HCT116 (cell line): ENCODE measurements at regions not wholly inside any gene's neighbourhood (a gene's known extent, or its start where the extent isn't known, plus 50 kb on each side); places are given as distances from the start of the nearest gene placed in this dataset.

Experiments
- ATAC-seq: fragments of 200-7000 bp; cut with Tn5 transposase; 2 replicates; pipeline ENCODE4 v1.9.1; 2020; ENCODE audit warnings: mild to moderate bottlenecking, moderate library complexity
- BruUV-seq: library from RNA; stranded (reverse); fragments of 400-500 nt; replicated peaks from 2 replicates; lab custom pipeline; 2021; lab: Mats Ljungman, UMichigan
- CTCF ChIA-PET: fragments of 300-600 bp; sonication (Branson Sonifier 250); formaldehyde crosslinking; loops from one replicate; lab custom pipeline; 2021; ENCODE audit warnings: antibody characterized with exemption; lab: Charles Lee
- POLR2A ChIA-PET: fragments of 300-600, 350-600 bp; sonication (Branson Sonifier 250); formaldehyde crosslinking; loops from one replicate; lab custom pipeline; 2021; ENCODE audit warnings: antibody characterized with exemption; lab: Charles Lee
- RAD21 ChIA-PET, 2 experiments: fragments of 300-600 bp; sonication (Branson Sonifier 250); formaldehyde crosslinking; loops; one replicate each; lab custom pipeline; 2023; ENCODE audit warnings: low total read pairs in 2 of 2; ENCODE audit not compliant: uncharacterized antibody in 2 of 2, unreplicated experiment in 2 of 2, low non-redundant PET in 1 of 2; lab: Charles Lee
- DNase-seq: peaks from one replicate; pipeline ENCODE4 v3.0.0-alpha.2; 2010; ENCODE audit warnings: low read depth, low spot score
- H2AFZ ChIP-seq: fragments of 200-600 bp; shearing (Covaris generic), sonication (generic); 2 replicates; pipeline ENCODE4 v1.6.1; 2017; ENCODE audit warnings: low read depth, mixed run types, mixed read lengths, antibody characterized with exemption, low read length; ENCODE audit not compliant: poor library complexity, severe bottlenecking
- H3K27ac ChIP-seq: 2 replicates; pipeline ENCODE4 v1.5.1; 2012; ENCODE audit warnings: low read depth, low read length
- H3K27me3 ChIP-seq: fragments of 200-600 bp; sonication (generic); 2 replicates; pipeline ENCODE4 v1.6.1; 2016; ENCODE audit warnings: mixed run types, low read length, mixed read lengths; ENCODE audit not compliant: insufficient read depth
- H3K36me3 ChIP-seq, 2 experiments: fragments of 200-500 bp in 1 of 2; fragments of 200-600 bp in 1 of 2; sonication (Bioruptor generic) in 1 of 2; sonication (generic) in 1 of 2; 2 replicates each; pipeline versions ENCODE4 v1.5.1 to v1.6.1; 2014 to 2016; ENCODE audit warnings: low read length in 2 of 2, inconsistent platforms in 1 of 2, mixed read lengths in 1 of 2, mixed run types in 1 of 2; ENCODE audit not compliant: insufficient read depth in 2 of 2, control insufficient read depth in 1 of 2
- H3K4me1 ChIP-seq, 2 experiments: fragments of 200-600 bp in 1 of 2; sonication (generic) in 1 of 2; 2 replicates each; pipeline versions ENCODE4 v1.5.1 to v1.6.1; 2012 to 2017; ENCODE audit warnings: low read length in 2 of 2, inconsistent platforms in 1 of 2, mild to moderate bottlenecking in 1 of 2, mixed read lengths in 1 of 2, mixed run types in 1 of 2, moderate library complexity in 1 of 2; ENCODE audit not compliant: insufficient read depth in 2 of 2, control insufficient read depth in 1 of 2
- H3K4me2 ChIP-seq: fragments of 200-600 bp; sonication (generic); 2 replicates; pipeline ENCODE4 v1.6.1; 2017; ENCODE audit warnings: mixed run types, low read length, mixed read lengths
- H3K4me3 ChIP-seq, 2 experiments: fragments of 200-600 bp in 1 of 2; sonication (generic) in 1 of 2; replicated peaks in 1 of 2; 2 replicates each; pipeline ENCODE4 v1.5.1; 2011 to 2016; ENCODE audit warnings: low read length in 2 of 2, control low read depth in 1 of 2, low read depth in 1 of 2, mild to moderate bottlenecking in 1 of 2, mixed read lengths in 1 of 2, mixed run types in 1 of 2
- H3K79me2 ChIP-seq: fragments of 200-600 bp; sonication (generic); 2 replicates; pipeline ENCODE4 v1.6.1; 2017; ENCODE audit warnings: mild to moderate bottlenecking, mixed run types, low read length, moderate library complexity, mixed read lengths; ENCODE audit not compliant: insufficient read depth
- H3K9ac ChIP-seq: fragments of 200-600 bp; sonication (generic); 2 replicates; pipeline ENCODE4 v1.6.1; 2016; ENCODE audit warnings: low read length, mixed read lengths
- H3K9me2 ChIP-seq: fragments of 200-600 bp; sonication (generic), shearing (Covaris generic); 2 replicates; pipeline ENCODE4 v1.6.1; 2017; ENCODE audit warnings: mixed run types, mild to moderate bottlenecking, moderate library complexity; ENCODE audit not compliant: insufficient read depth
- H3K9me3 ChIP-seq, 2 experiments: fragments of 200-500 bp in 1 of 2; fragments of 200-600 bp in 1 of 2; sonication (Bioruptor generic) in 1 of 2; sonication (generic) in 1 of 2; 2 replicates each; pipeline ENCODE4 v1.6.1; 2014 to 2017; ENCODE audit warnings: low read length in 2 of 2, mixed read lengths in 2 of 2, inconsistent platforms in 1 of 2, low read depth in 1 of 2, mild to moderate bottlenecking in 1 of 2, mixed run types in 1 of 2, moderate library complexity in 1 of 2; ENCODE audit not compliant: control insufficient read depth in 1 of 2, insufficient read depth in 1 of 2
- H4K20me1 ChIP-seq: fragments of 200-600 bp; sonication (generic), shearing (Covaris generic); 2 replicates; pipeline ENCODE4 v1.6.1; 2017; ENCODE audit warnings: mixed run types, mild to moderate bottlenecking, moderate library complexity; ENCODE audit not compliant: insufficient read depth
- CEBPB ChIP-seq: IDR thresholded peaks from 2 replicates; pipeline ENCODE4 v1.6.1; 2012; ENCODE audit warnings: low read depth
- EZH2 ChIP-seq: fragments of 200-600 bp; sonication (generic); IDR thresholded peaks from 2 replicates; pipeline ENCODE4 v1.6.1; 2017; ENCODE audit warnings: antibody characterized with exemption, mixed run types
- FOSL1 ChIP-seq: IDR thresholded peaks from 2 replicates; pipeline ENCODE4 v1.6.1; 2012; ENCODE audit warnings: low read depth
- JUND ChIP-seq: IDR thresholded peaks from 2 replicates; pipeline ENCODE4 v1.6.1; 2012
- SIN3A ChIP-seq: IDR thresholded peaks from 2 replicates; pipeline ENCODE4 v1.6.1; 2012; ENCODE audit warnings: low read depth
- YY1 ChIP-seq: IDR thresholded peaks from 2 replicates; pipeline ENCODE4 v1.6.1; 2011; ENCODE audit warnings: low read length, low read depth, moderate library complexity, mild to moderate bottlenecking; ENCODE audit not compliant: insufficient replicate concordance; ENCODE audit errors: extremely low read depth
- intact Hi-C: fragments of 100-400 bp; cut with micrococcal nuclease; formaldehyde crosslinking; loops from 2 replicates; pipeline ENCODE4 v1.10.0; 2022
- TF ChIP-seq, protein P1 (sequence below): IDR thresholded peaks from 2 replicates; pipeline ENCODE4 v1.6.1; 2011; ENCODE audit warnings: mild to moderate bottlenecking, low read length, moderate library complexity; ENCODE audit not compliant: insufficient replicate concordance; ENCODE audit errors: extremely low read depth
- TF ChIP-seq, protein P2 (sequence below): IDR thresholded peaks from 2 replicates; pipeline ENCODE4 v1.6.1; 2012
- TF ChIP-seq, protein P3 (sequence below): IDR thresholded peaks from 2 replicates; pipeline ENCODE4 v1.6.1; 2012

DNA sequence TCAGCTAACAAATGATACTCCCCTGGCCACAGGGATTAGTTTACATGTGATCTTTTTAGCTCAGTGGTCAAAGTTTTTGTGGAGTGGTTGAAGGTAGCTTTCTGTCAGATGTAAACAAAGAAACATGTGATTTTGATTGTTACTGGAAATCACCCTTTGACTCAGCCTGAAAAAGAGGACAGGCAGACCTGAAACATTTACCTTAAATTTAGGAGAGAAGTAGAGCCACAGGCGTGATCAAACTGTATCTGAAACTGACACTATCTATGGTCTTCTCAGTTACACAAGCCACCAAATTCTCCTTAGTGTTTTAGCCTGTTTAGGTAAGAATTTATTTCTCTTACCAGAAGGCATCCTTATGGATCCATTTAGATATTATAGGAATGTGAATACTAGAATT lies 136.7 kb downstream of the CBLL2 start:
- Histone ChIP-seq H3K4me1 (no peaks in the 10 kb centered on the region), H3K4me2 (no peak overlapping the region), H2AFZ (no peak overlapping the region), H3K79me2 (no peaks in the 10 kb centered on the region), H3K36me3 (no peaks in the 10 kb centered on the region), H3K4me3 (no peak overlapping the region), H3K27me3 (no peaks in the 10 kb centered on the region), H3K27ac (no peak overlapping the region), H3K9ac (no peak overlapping the region), H3K9me2 (no peaks in the 10 kb centered on the region), H4K20me1 (no peaks in the 10 kb centered on the region), H3K9me3 (no peaks in the 10 kb centered on the region)
- no peak for ATAC-seq
- TF ChIP-seq, protein P1, sequence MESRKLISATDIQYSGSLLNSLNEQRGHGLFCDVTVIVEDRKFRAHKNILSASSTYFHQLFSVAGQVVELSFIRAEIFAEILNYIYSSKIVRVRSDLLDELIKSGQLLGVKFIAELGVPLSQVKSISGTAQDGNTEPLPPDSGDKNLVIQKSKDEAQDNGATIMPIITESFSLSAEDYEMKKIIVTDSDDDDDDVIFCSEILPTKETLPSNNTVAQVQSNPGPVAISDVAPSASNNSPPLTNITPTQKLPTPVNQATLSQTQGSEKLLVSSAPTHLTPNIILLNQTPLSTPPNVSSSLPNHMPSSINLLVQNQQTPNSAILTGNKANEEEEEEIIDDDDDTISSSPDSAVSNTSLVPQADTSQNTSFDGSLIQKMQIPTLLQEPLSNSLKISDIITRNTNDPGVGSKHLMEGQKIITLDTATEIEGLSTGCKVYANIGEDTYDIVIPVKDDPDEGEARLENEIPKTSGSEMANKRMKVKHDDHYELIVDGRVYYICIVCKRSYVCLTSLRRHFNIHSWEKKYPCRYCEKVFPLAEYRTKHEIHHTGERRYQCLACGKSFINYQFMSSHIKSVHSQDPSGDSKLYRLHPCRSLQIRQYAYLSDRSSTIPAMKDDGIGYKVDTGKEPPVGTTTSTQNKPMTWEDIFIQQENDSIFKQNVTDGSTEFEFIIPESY: no peak
- TF ChIP-seq FOSL1 (no peak), CEBPB (no peak), JUND (no peak), EZH2 (no peak), SIN3A (no peak)
- no peak for DNase-seq
- ChIA-PET RAD21 (no interaction called here), POLR2A (no interaction called here), CTCF (no interaction called here)
- intact Hi-C loops: no loop called here
- BruUV-seq: no TSS peak

DNA sequence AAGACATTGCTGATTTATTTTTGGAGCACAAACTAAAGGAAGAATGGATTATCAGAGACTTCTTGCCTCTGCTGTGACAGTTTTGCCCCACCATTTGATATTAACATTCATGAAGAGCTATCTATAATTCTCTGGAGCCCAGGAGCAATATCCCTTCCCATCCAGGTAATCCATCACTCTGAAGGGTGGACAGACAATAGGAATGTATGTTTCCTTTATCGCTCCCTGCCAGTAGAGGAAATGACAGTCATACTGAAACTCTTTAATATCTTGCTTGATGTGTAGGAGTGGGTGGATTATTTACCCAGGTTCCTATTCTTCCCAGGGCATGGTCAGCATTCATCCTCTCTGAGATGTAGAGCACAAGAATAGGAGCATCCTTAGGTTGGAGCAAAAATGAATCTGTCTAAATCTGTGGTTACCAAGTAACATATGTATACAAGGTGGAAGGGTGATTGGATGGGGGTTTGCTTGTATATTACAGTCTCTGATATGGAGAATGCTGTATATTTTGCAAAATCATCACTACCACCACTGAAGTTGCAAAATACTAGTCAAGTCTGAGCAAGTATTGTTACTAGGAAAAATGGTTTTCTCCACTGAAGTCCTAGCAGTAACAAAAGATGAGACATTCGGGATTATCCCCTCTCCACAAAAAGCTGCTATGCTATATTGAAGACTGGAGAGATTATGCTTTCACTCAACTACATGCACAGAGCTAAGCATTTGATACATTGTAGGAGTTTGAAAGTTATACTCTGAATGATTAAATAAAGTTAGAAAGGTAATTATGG lies 151.6 kb downstream of the CBLL2 start:
- BruUV-seq: no TSS peak
- Histone ChIP-seq H3K9me3 (no peaks in the 10 kb centered on the region), H3K27ac (no peak overlapping the region)
- TF ChIP-seq, protein P2, sequence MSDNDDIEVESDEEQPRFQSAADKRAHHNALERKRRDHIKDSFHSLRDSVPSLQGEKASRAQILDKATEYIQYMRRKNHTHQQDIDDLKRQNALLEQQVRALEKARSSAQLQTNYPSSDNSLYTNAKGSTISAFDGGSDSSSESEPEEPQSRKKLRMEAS: no peak
- TF ChIP-seq EZH2 (no peak), YY1 (no peak)
- TF ChIP-seq, protein P3, sequence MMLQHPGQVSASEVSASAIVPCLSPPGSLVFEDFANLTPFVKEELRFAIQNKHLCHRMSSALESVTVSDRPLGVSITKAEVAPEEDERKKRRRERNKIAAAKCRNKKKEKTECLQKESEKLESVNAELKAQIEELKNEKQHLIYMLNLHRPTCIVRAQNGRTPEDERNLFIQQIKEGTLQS: no peak
- TF ChIP-seq, all 23 proteins: peak for 0
- H3K79me2 ChIP-seq: no peaks in the 10 kb centered on the region
- no peak overlapping the region for H2AFZ ChIP-seq
- ChIA-PET CTCF (no interaction called here), POLR2A (no interaction called here), RAD21 (no interaction called here)
- no peaks in the 10 kb centered on the region for H3K9me2 ChIP-seq
- no peak overlapping the region for H3K4me3 ChIP-seq
- H3K36me3 ChIP-seq: no peaks in the 10 kb centered on the region
- DNase-seq (no peak), ATAC-seq (no peak)
- H3K4me2 ChIP-seq: no peak overlapping the region
- intact Hi-C loops: no loop called here
- no peaks in the 10 kb centered on the region for H4K20me1 ChIP-seq
- H3K4me1 ChIP-seq: no peaks in the 10 kb centered on the region
- H3K9ac ChIP-seq: no peak overlapping the region
- H3K27me3 ChIP-seq: no peaks in the 10 kb centered on the region
